Psoas muscle (tissue), 7 donors: ENCODE measurements at regions not wholly inside any gene's neighbourhood (a gene's known extent, or its start where the extent isn't known, plus 50 kb on each side); places are given as distances from the start of the nearest gene placed in this dataset.

Experiments used
- ATAC-seq, 4 donors: fragments of 200-7000 bp; cut with Tn5 transposase; one replicate each; pipeline ENCODE4 v1.9.1; 2020; ENCODE audit warnings: moderate library complexity in 3 of 4, mild to moderate bottlenecking in 2 of 4
- DNase-seq, 2 donors: peaks; one replicate each; pipeline ENCODE4 v3.0.0-alpha.2; 2020
- H3K27ac ChIP-seq: fragments of 200-600 bp; one replicate; pipeline ENCODE4 v1.8.0; 2022
- H3K27me3 ChIP-seq, 3 donors: fragments of 200-600 bp in 1 of 3; one replicate each; pipeline versions ENCODE4 v1.6.1 to v1.8.0; 2013 to 2022; ENCODE audit warnings: low read length in 2 of 3, mild to moderate bottlenecking in 2 of 3, moderate library complexity in 1 of 3; ENCODE audit not compliant: insufficient read depth in 3 of 3
- H3K36me3 ChIP-seq, 2 donors: fragments of 200-600 bp in 1 of 2; one replicate each; pipeline versions ENCODE4 v1.6.1 to v1.8.0; 2013 to 2022; ENCODE audit warnings: low read depth in 1 of 2, mild to moderate bottlenecking in 1 of 2, moderate library complexity in 1 of 2; ENCODE audit not compliant: insufficient read depth in 1 of 2
- H3K4me1 ChIP-seq: fragments of 200-600 bp; one replicate; pipeline ENCODE4 v1.8.0; 2022
- H3K4me3 ChIP-seq: fragments of 200-600 bp; one replicate; pipeline ENCODE4 v1.8.0; 2022; ENCODE audit warnings: mild to moderate bottlenecking
- H3K9me3 ChIP-seq: fragments of 200-600 bp; one replicate; pipeline ENCODE4 v1.8.0; 2022
- CTCF ChIP-seq: fragments of 200-600 bp; IDR thresholded peaks from one replicate; pipeline ENCODE4 v1.8.0; 2022; ENCODE audit warnings: antibody characterized with exemption
- whole genome bisulfite sequencing, 3 donors: extraction: QIAGEN DNeasy Blood & Tissue Kit; methylation state at CpG; one replicate each; pipeline versions ENCODE4 v1.1.6 to v1.1.7; 2013; 5-methylcytosine and 5-hydroxymethylcytosine counted together
- intact Hi-C, 2 donors: fragments of 100-400 bp; cut with DNase I; formaldehyde crosslinking; loops; one replicate each; pipeline versions ENCODE4 v1.11.0 to v1.14.2; 2022
- donor health status: healthy with polysubstance abuse.
- donor health status: DM: no; HTN: no; CAD: no; lungs with moderate emphysema.
- donor health status: Bipolar disorder and iron deficiency.
- donor health status: healthy.
- donor health status: DM: yes; HTN: yes; CAD: no.
- donor health status: DM: no; HTN: no; CAD: no.
- donor health status: DM: yes; HTN: yes; CAD: no.

GRCh38 chr1:234722904-234723720 is 113.1 kb upstream of the IRF2BP2 start:
- peak overlapping the region; percentile 44 for H3K4me3 ChIP-seq
- intact Hi-C loops, result loop anchor here (2.0 to 10.0 kb wide), 6 partner anchors 111 to 354 kb away; partner anchors contain the start of gene IRF2BP2 (in 1 of the 2)
- WGBS, 3 donors, result 21 to 48% (median 30%) methylated on average over 26 of the region's 26 CpGs
- peaks cover 84% of the 10 kb centered on the region for H3K4me1 ChIP-seq
- DNase-seq, result peak; percentile 78 to 82
- H3K27ac ChIP-seq, result peak overlapping the region; percentile 94
- H3K27me3 ChIP-seq, result no peaks in the 10 kb centered on the region
- no peak for TF ChIP-seq CTCF
- H3K36me3 ChIP-seq, result no peaks in the 10 kb centered on the region
- ATAC-seq, result peak; percentile 27 to 50 (median 30)
- H3K9me3 ChIP-seq, result no peaks in the 10 kb centered on the region

GRCh38 chr1:234722270-234722704 is 112.3 kb upstream of the IRF2BP2 start:
- ATAC-seq, result no peak
- 33 to 36% (median 35%) methylated on average over 9 of the region's 9 CpGs for WGBS, 3 donors
- H3K4me3 ChIP-seq, result no peak overlapping the region
- no peaks in the 10 kb centered on the region for H3K36me3 ChIP-seq
- no peaks in the 10 kb centered on the region for H3K9me3 ChIP-seq
- no peak for TF ChIP-seq CTCF
- H3K27me3 ChIP-seq, result no peaks in the 10 kb centered on the region
- DNase-seq, result no peak
- H3K27ac ChIP-seq, result peak overlapping the region; percentile 94
- intact Hi-C loops, result loop anchor here (2.0 to 10.0 kb wide), 6 partner anchors 110 to 355 kb away; partner anchors contain the start of gene IRF2BP2 (in 1 of the 2)
- peaks cover 84% of the 10 kb centered on the region for H3K4me1 ChIP-seq

GRCh38 chr1:234721476-234722269 is 111.7 kb upstream of the IRF2BP2 start:
- no peaks in the 10 kb centered on the region for H3K9me3 ChIP-seq
- WGBS, 3 donors, result 3 to 10% (median 7%) methylated on average over 12 of the region's 12 CpGs
- peak overlapping the region; percentile 8 for H3K4me3 ChIP-seq
- intact Hi-C loops, result loop anchor here (2.0 to 10.0 kb wide), 6 partner anchors 109 to 356 kb away; partner anchors contain the start of gene IRF2BP2 (in 1 of the 2)
- DNase-seq, result no peak
- H3K4me1 ChIP-seq, result peaks cover 84% of the 10 kb centered on the region
- no peaks in the 10 kb centered on the region for H3K36me3 ChIP-seq
- no peak for TF ChIP-seq CTCF
- ATAC-seq, result no peak
- no peaks in the 10 kb centered on the region for H3K27me3 ChIP-seq
- H3K27ac ChIP-seq, result peak overlapping the region; percentile 94

GRCh38 chr1:234720709-234721441 is 110.9 kb upstream of the IRF2BP2 start:
- Histone ChIP-seq H3K4me3 (peak overlapping the region; percentile 8), H3K4me1 (peaks cover 84% of the 10 kb centered on the region), H3K9me3 (no peaks in the 10 kb centered on the region), H3K27me3 (no peaks in the 10 kb centered on the region), H3K36me3 (no peaks in the 10 kb centered on the region), H3K27ac (peak overlapping the region; percentile 94)
- WGBS, 3 donors, result 80 to 83% (median 81%) methylated on average over 15 of the region's 15 CpGs
- ATAC-seq (no peak), DNase-seq (no peak)
- no peak for TF ChIP-seq CTCF
- intact Hi-C loops, result loop anchor here (5.0 to 10.0 kb wide), 5 partner anchors 109 to 356 kb away; partner anchors contain the start of gene IRF2BP2 (in 1 of the 2)
